IMR-90 (cell line): ENCODE measurements at regions not wholly inside any gene's neighbourhood (a gene's known extent, or its start where the extent isn't known, plus 50 kb on each side); places are given as distances from the start of the nearest gene placed in this dataset.

Experiments
- ATAC-seq: fragments of 200-7000 bp; cut with Tn5 transposase; 2 replicates; pipeline ENCODE4 v1.9.1; 2020; ENCODE audit warnings: low read depth, mild to moderate bottlenecking, moderate library complexity
- BruUV-seq: library from RNA; stranded (reverse); fragments of 400-500 nt; replicated peaks from 2 replicates; lab custom pipeline; 2021; lab: Mats Ljungman, UMichigan
- CTCF ChIA-PET: fragments of 300-600 bp; formaldehyde crosslinking; extraction: SDS; loops from one replicate; lab custom pipeline; 2021; ENCODE audit warnings: antibody characterized with exemption; lab: Yijun Ruan, JAX
- POLR2A ChIA-PET: fragments of 300-600 bp; sonication (Branson Sonifier 250); formaldehyde crosslinking; loops from one replicate; lab custom pipeline; 2022; ENCODE audit warnings: antibody characterized with exemption; ENCODE audit not compliant: unreplicated experiment; lab: Charles Lee
- DNase-seq: peaks from one replicate; pipeline ENCODE4 v3.0.0; 2013
- H2AFZ ChIP-seq: replicated peaks from 2 replicates; pipeline ENCODE3; 2013; ENCODE audit warnings: low read length, mild to moderate bottlenecking; ENCODE audit not compliant: poor library complexity
- H2AK5ac ChIP-seq: 2 replicates; pipeline ENCODE4 v1.6.1; 2013; ENCODE audit warnings: low read depth, low read length, inconsistent platforms
- H2AK9ac ChIP-seq: replicated peaks from 2 replicates; pipeline ENCODE3; 2013; ENCODE audit warnings: mild to moderate bottlenecking, low read depth, low read length, moderate library complexity; ENCODE audit not compliant: poor library complexity
- H2BK120ac ChIP-seq: 2 replicates; pipeline ENCODE4 v1.6.1; 2013; ENCODE audit warnings: low read depth, low read length, inconsistent platforms
- H2BK15ac ChIP-seq: 3 replicates; pipeline ENCODE4 v1.6.1; 2013; ENCODE audit warnings: low read depth, low read length, inconsistent platforms
- H2BK20ac ChIP-seq: 2 replicates; pipeline ENCODE4 v1.6.1; 2013; ENCODE audit warnings: low read depth, mild to moderate bottlenecking, inconsistent platforms, low read length, moderate library complexity
- H2BK5ac ChIP-seq: 2 replicates; pipeline ENCODE4 v1.6.1; 2013; ENCODE audit warnings: mild to moderate bottlenecking, low read depth, low read length, inconsistent platforms; ENCODE audit not compliant: poor library complexity, severe bottlenecking
- H3K14ac ChIP-seq: replicated peaks from 2 replicates; pipeline ENCODE4 v1.6.1; 2013; ENCODE audit warnings: low read depth, low read length, inconsistent platforms
- H3K18ac ChIP-seq: 2 replicates; pipeline ENCODE4 v1.6.1; 2013; ENCODE audit warnings: low read depth, low read length, control low read depth
- H3K23ac ChIP-seq: 2 replicates; pipeline ENCODE4 v1.6.1; 2013; ENCODE audit warnings: low read depth, low read length, inconsistent platforms
- H3K27ac ChIP-seq: 2 replicates; pipeline ENCODE4 v1.5.1; 2013; ENCODE audit warnings: mild to moderate bottlenecking, control low read depth, low read length; ENCODE audit not compliant: insufficient read depth
- H3K27me3 ChIP-seq: 2 replicates; pipeline ENCODE4 v1.6.1; 2013; ENCODE audit warnings: low read length; ENCODE audit not compliant: control insufficient read depth, insufficient read depth
- H3K36me3 ChIP-seq: 2 replicates; pipeline ENCODE4 v1.6.1; 2013; ENCODE audit warnings: low read length, mixed read lengths; ENCODE audit not compliant: control insufficient read depth, insufficient read depth
- H3K4ac ChIP-seq: 2 replicates; pipeline ENCODE4 v1.6.1; 2013; ENCODE audit warnings: low read depth, low read length, inconsistent platforms
- H3K4me1 ChIP-seq: 2 replicates; pipeline ENCODE4 v1.6.1; 2013; ENCODE audit warnings: low read length, mixed read lengths; ENCODE audit not compliant: control insufficient read depth, insufficient read depth
- H3K4me2 ChIP-seq: 2 replicates; pipeline ENCODE4 v1.6.1; 2013; ENCODE audit warnings: low read depth, mild to moderate bottlenecking, control low read depth, low read length, moderate library complexity
- H3K4me3 ChIP-seq: 2 replicates; pipeline ENCODE4 v1.5.1; 2013; ENCODE audit warnings: low read depth, mild to moderate bottlenecking, control low read depth, low read length, moderate library complexity; ENCODE audit not compliant: insufficient read depth
- H3K56ac ChIP-seq: 2 replicates; pipeline ENCODE4 v1.6.1; 2013; ENCODE audit warnings: low read length, inconsistent platforms; ENCODE audit not compliant: insufficient read depth; ENCODE audit errors: extremely low read depth
- H3K79me1 ChIP-seq, 2 experiments: 2 replicates each; pipeline ENCODE4 v1.6.1; 2013; ENCODE audit warnings: low read length in 2 of 2, inconsistent platforms in 1 of 2, low read depth in 1 of 2
- H3K9ac ChIP-seq: 2 replicates; pipeline ENCODE4 v1.6.1; 2013; ENCODE audit warnings: low read depth, low read length, control low read depth
- H3K9me1 ChIP-seq: 2 replicates; pipeline ENCODE4 v1.6.1; 2013; ENCODE audit warnings: low read length, inconsistent platforms; ENCODE audit not compliant: insufficient read depth
- H3K9me3 ChIP-seq: 2 replicates; pipeline ENCODE4 v1.6.1; 2013; ENCODE audit warnings: low read length; ENCODE audit not compliant: control insufficient read depth, insufficient read depth
- H4K20me1 ChIP-seq: 2 replicates; pipeline ENCODE4 v1.6.1; 2013; ENCODE audit warnings: low read length, inconsistent platforms; ENCODE audit not compliant: insufficient read depth
- H4K5ac ChIP-seq: 2 replicates; pipeline ENCODE4 v1.6.1; 2013; ENCODE audit warnings: mild to moderate bottlenecking, low read depth, low read length, control low read depth
- H4K8ac ChIP-seq, 2 experiments: 2 replicates each; pipeline ENCODE4 v1.6.1; 2013; ENCODE audit warnings: low read depth in 2 of 2, low read length in 2 of 2, control low read depth in 1 of 2, inconsistent platforms in 1 of 2
- H4K91ac ChIP-seq: 2 replicates; pipeline ENCODE4 v1.6.1; 2013; ENCODE audit warnings: low read depth, low read length, inconsistent platforms; ENCODE audit not compliant: insufficient read depth
- BHLHE40 ChIP-seq: fragments of 150-350 bp; IDR thresholded peaks from 2 replicates; pipeline ENCODE4 v1.6.1; 2016; ENCODE audit warnings: mild to moderate bottlenecking, low read depth, low read length
- CHD1 ChIP-seq: IDR thresholded peaks from 2 replicates; pipeline ENCODE4 v1.6.1; 2012; ENCODE audit warnings: low read depth, low read length, improper control_type of control experiment
- ELK1 ChIP-seq: fragments of 150-350 bp; IDR thresholded peaks from 2 replicates; pipeline ENCODE4 v1.6.1; 2016; ENCODE audit warnings: low read depth, mild to moderate bottlenecking, low read length, moderate library complexity, borderline replicate concordance
- FOS ChIP-seq: fragments of 150-350 bp; IDR thresholded peaks from 2 replicates; pipeline ENCODE4 v1.6.1; 2016; ENCODE audit warnings: low read depth, low read length
- MAZ ChIP-seq: IDR thresholded peaks from 2 replicates; pipeline ENCODE4 v1.6.1; 2012; ENCODE audit warnings: low read depth, mild to moderate bottlenecking, low read length, improper control_type of control experiment, moderate library complexity, borderline replicate concordance
- RAD21 ChIP-seq: IDR thresholded peaks from 2 replicates; pipeline ENCODE4 v1.6.1; 2012; ENCODE audit warnings: low read length, improper control_type of control experiment
- RCOR1 ChIP-seq: IDR thresholded peaks from 2 replicates; pipeline ENCODE4 v1.6.1; 2012; ENCODE audit warnings: mild to moderate bottlenecking, low read length, improper control_type of control experiment; ENCODE audit not compliant: insufficient replicate concordance
- SMC3 ChIP-seq: fragments of 150-350 bp; IDR thresholded peaks from 2 replicates; pipeline ENCODE4 v1.6.1; 2016; ENCODE audit warnings: low read depth, mild to moderate bottlenecking, antibody characterized with exemption, low read length, moderate library complexity
- WGBS, 2 experiments: methylation state at CpG; one replicate each; pipeline versions ENCODE4 v1.1.5 to v1.1.7; 2013; ENCODE audit warnings: missing lambda C conversion rate in 2 of 2; ENCODE audit not compliant: insufficient read length in 1 of 2; ENCODE audit errors: extremely low coverage in 2 of 2; 5-methylcytosine and 5-hydroxymethylcytosine counted together
- dilution Hi-C: fragments of 300-500 bp; cut with HindIII; formaldehyde crosslinking; loops from one replicate; pipeline ENCODE4 v1.14.3; 2018; ENCODE audit warnings: low sequenced_read_pairs; ENCODE audit not compliant: unreplicated experiment
- in situ Hi-C: fragments of 300-500 bp; cut with MboI; formaldehyde crosslinking; loops from 3 replicates; pipeline ENCODE4 v1.14.3; 2019; ENCODE audit warnings: low sequenced_read_pairs, inconsistent platforms, mixed read lengths
- intact Hi-C: fragments of 100-400 bp; cut with micrococcal nuclease; formaldehyde crosslinking; loops from 2 replicates; pipeline ENCODE4 v1.10.0; 2022
- TF ChIP-seq, protein P1 (sequence below): conservative IDR thresholded peaks from 2 replicates; pipeline ENCODE4 v1.5.1; 2012; ENCODE audit warnings: mild to moderate bottlenecking, low read depth, low read length, improper control_type of control experiment
- TF ChIP-seq, protein P2 (sequence below): fragments of 150-350 bp; IDR thresholded peaks from 2 replicates; pipeline ENCODE4 v1.6.1; 2017; ENCODE audit warnings: mild to moderate bottlenecking, antibody characterized with exemption, low read length, low read depth

GRCh38 chr11:44371706-44372105 lies 61.8 kb upstream of the ALX4 start:
- H4K8ac ChIP-seq: no peak overlapping the region

More at GRCh38 chr11:44371706-44372105, 61.8 kb upstream of the ALX4 start:
- H4K5ac ChIP-seq: no peak overlapping the region
- H2BK120ac ChIP-seq: no peak overlapping the region
- no peak for DNase-seq
- no peak overlapping the region for H3K14ac ChIP-seq
- H2AK9ac ChIP-seq: no peak overlapping the region
- dilution Hi-C loops: no loop called here
- ChIA-PET CTCF (no interaction called here), POLR2A (no interaction called here)
- no peaks in the 10 kb centered on the region for H3K36me3 ChIP-seq
- H2AK5ac ChIP-seq: no peak overlapping the region
- H4K20me1 ChIP-seq: no peaks in the 10 kb centered on the region; the same call in 1 of the 2 replicates
- no TSS peak for BruUV-seq
- no peak overlapping the region for H2BK20ac ChIP-seq
- no peaks in the 10 kb centered on the region for H3K79me1 ChIP-seq
- H3K27me3 ChIP-seq: peaks cover 2% of the 10 kb centered on the region; the same call in 1 of the 2 replicates
- no peak overlapping the region for H3K27ac ChIP-seq
- no CpG with 5 or more reads among the region's 4 CpGs for WGBS, 2 experiments
- intact Hi-C loops: no loop called here
- no peak overlapping the region for H2BK15ac ChIP-seq
- H3K4ac ChIP-seq: no peak overlapping the region
- H3K23ac ChIP-seq: no peak overlapping the region
- in situ Hi-C loops: no loop called here
- no peak for ATAC-seq
- no peak overlapping the region for H3K18ac ChIP-seq
- H3K4me1 ChIP-seq: no peaks in the 10 kb centered on the region
- H2BK5ac ChIP-seq: no peak overlapping the region
- no peak overlapping the region for H3K9ac ChIP-seq
- no peak overlapping the region for H3K4me3 ChIP-seq
- H3K56ac ChIP-seq: no peak overlapping the region
- no peaks in the 10 kb centered on the region for H3K9me3 ChIP-seq
- TF ChIP-seq ELK1 (no peak), SMC3 (no peak), CHD1 (no peak), MAZ (no peak), RAD21 (no peak), RCOR1 (no peak), FOS (no peak), BHLHE40 (no peak)
- TF ChIP-seq, protein P1, sequence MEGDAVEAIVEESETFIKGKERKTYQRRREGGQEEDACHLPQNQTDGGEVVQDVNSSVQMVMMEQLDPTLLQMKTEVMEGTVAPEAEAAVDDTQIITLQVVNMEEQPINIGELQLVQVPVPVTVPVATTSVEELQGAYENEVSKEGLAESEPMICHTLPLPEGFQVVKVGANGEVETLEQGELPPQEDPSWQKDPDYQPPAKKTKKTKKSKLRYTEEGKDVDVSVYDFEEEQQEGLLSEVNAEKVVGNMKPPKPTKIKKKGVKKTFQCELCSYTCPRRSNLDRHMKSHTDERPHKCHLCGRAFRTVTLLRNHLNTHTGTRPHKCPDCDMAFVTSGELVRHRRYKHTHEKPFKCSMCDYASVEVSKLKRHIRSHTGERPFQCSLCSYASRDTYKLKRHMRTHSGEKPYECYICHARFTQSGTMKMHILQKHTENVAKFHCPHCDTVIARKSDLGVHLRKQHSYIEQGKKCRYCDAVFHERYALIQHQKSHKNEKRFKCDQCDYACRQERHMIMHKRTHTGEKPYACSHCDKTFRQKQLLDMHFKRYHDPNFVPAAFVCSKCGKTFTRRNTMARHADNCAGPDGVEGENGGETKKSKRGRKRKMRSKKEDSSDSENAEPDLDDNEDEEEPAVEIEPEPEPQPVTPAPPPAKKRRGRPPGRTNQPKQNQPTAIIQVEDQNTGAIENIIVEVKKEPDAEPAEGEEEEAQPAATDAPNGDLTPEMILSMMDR: no peak
- TF ChIP-seq, protein P2, sequence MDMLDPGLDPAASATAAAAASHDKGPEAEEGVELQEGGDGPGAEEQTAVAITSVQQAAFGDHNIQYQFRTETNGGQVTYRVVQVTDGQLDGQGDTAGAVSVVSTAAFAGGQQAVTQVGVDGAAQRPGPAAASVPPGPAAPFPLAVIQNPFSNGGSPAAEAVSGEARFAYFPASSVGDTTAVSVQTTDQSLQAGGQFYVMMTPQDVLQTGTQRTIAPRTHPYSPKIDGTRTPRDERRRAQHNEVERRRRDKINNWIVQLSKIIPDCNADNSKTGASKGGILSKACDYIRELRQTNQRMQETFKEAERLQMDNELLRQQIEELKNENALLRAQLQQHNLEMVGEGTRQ: no peak
- H3K9me1 ChIP-seq: no peaks in the 10 kb centered on the region
- H4K91ac ChIP-seq: no peak overlapping the region
- no peak overlapping the region for H2AFZ ChIP-seq
- H3K4me2 ChIP-seq: no peak overlapping the region
